HS-27A (cell line): ENCODE measurements at regions not wholly inside any gene's neighbourhood (a gene's known extent, or its start where the extent isn't known, plus 50 kb on each side); places are given as distances from the start of the nearest gene placed in this dataset.

ENCODE experiments used
- DNase-seq: peaks from one replicate; pipeline ENCODE4 v3.0.0-alpha.2; 2012; ENCODE audit warnings: low read depth, missing footprints

GRCh38 chr5:73374520-73375190 is 73.9 kb downstream of the FOXD1 start:
- peak; percentile 68 for DNase-seq

DNA sequence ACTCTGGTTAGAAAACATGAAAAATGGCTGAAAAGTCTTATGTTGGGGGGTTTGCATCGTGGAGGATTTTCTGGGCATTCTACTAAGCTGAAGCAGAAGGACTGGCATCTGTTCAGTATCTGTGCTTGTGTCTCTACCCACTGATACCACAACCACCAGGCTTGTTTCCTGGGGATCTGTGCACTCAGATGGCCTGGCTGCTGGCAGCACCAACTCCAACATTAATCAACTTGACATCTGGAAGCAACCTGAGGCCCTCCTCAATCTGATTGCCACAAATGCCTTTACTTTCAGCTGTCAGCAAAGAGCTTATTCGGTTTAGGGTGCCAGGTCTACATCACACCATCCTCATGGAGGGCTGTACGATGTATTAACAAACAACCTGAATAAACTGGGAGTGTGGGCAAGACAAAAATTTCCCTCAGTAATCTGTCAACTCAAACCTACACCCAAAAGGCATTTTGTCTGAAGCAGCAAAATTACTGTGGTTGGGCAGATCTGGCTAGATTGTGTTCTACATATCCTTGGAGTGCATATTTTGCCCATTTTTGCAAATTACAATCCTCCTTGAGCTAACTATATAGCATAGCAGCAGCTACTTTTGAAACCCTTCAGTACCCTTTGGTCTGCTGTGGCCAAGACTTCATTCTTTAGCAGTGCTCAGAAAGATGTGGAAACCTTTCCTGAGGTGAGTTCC is 74.6 kb downstream of the FOXD1 start:
- DNase-seq = no peak

DNA sequence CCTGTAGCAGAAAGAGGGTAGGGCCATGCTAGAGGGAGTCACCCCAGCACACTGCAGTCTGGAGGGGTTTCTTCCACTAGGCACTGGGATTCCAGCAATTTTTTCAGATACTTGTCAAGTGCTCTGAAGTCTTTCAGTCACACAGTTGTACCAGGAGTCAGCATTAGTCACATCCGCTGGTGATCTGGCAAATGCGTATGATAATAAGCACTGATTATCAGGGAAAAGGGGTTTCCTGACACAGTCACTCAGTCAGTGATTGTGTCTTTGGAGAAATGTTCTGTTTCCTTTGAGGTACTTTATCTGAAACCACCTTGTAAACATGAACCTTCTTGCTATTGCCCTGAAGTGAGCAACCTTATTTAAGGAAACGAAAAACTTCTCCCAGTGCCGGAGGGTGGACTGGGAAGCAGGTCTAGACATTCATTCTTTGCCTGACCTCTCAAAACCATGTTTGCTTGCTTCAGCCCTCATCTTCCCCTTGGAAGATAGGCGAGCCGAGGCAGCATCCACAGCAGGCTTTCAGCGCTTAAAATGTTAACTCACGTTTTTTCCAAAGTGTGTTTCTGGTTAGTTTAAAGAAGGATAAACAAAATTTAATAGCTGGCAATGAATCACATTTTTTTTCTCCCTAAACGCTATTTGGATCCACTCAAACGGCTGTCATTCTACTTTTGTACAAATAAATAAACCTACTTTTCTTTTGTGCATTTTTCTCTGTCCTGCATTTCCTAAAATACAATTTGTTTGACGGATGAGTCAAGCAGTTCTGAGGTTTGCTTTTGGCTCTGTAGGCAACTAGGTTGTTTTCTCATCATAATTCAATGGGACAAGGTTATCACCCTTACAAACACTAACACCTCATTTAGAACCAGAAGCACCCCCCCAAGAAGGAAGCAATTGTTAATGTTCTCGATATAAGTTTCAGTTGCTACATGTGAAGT is 77.7 kb downstream of the FOXD1 start:
- peak; percentile 87 for DNase-seq

GRCh38 chr5:73370095-73370494 is 78.5 kb downstream of the FOXD1 start:
- DNase-seq = no peak

- no peak for DNase-seq
These were observed 79.3 kb downstream of the FOXD1 start for GRCh38 chr5:73369278-73369677.

DNA sequence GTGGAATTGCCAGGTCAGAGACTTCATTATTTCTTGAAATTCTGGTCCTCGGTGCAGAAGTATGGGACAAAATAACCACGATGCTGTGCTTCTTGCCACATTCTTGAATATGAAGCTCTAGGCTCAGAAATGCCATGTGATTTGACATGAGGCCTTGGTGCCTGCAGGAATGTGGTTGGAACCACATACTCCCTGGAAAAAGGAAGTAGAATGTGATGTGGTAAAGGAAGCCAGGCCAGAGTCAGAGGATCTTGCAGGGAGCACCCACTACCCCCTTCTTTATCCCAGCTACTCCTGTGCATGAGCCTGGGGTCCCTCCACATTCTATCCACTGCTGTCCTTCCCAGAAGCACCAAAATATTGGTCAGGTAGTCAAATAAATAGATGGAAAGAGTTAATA is 80.9 kb downstream of the FOXD1 start:
- no peak for DNase-seq

GRCh38 chr5:73365990-73366667 is 82.4 kb downstream of the FOXD1 start:
- DNase-seq = no peak

GRCh38 chr5:73365301-73365853 is 83.2 kb downstream of the FOXD1 start:
- DNase-seq = no peak

DNA sequence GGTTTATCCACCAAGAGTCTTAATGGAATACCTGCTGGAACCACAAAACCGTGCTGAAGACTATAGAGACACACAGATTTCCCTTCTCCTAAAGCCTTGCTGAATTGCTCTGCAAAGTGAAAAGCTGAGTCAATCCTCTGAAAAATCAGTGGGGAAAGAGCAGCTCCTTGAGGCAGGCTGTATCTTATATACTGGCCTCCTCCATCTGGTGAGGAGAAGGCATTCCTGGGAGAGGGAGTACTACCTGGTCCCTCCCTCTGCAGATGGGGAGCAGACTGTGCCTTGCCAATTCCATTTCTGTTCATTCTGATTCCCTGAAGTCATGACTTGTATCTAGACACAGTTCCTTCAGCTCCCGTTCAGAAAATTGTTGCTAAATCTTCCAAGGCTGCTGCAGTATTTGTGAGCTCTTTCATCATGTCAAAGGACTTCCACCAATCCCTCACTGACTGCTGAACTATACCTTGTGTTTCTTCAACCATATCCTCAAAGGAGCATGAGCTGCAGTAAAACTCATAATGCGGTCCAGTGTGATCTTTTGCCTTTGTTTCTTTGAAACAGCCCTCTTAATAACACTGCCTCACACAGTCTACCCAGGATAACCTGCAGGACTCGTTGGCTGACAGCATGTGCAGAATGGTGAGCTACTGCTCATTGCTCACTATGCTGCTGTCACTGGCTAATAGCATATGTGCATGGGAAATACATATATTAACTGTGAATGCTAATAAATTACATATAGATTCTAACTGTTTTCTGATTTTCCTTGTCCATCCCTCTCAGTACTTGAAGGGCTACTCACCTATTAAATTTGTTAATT is 84.5 kb downstream of the FOXD1 start:
- DNase-seq = no peak

DNA sequence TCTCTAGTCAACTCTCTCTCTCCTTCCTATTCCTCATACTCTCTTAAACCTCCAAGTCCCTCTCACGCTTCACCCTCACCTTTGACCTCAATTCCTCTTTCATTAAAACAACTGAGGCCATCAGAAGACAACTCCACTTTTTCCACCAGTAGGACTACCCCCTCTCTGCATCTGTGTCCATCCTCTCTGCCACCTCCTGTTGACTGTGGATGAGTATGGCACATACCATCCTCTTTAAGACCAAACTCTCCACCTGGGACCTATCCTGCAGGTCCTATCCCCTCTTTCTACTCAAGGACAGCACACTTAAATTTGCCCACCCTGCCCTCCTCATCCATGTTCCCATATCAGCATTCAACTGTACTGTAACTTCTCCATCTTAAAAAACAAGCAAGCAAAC is 89.2 kb downstream of the FOXD1 start:
- DNase-seq = no peak

DNA sequence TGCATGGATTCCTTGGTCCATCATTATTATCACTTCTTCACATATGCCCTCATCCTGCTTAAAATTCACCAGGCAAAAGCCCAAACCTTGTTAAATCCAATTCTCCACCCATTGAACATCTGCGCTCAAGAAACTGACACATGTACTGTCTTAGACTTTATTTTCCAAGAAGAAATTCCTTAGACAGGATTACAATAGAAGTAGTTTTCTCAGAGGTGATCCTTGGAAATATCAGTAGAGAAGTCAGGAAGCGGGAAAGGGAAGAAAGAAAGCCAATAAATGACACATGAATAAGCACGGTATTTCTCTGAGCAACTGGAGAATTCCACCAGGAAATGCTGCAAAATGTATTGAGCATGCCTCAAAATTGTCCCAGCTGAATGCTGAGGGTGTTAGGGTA is 90.2 kb downstream of the FOXD1 start:
- no peak for DNase-seq

- no peak for DNase-seq
These were observed 91.0 kb downstream of the FOXD1 start for GRCh38 chr5:73357576-73357975.

DNA sequence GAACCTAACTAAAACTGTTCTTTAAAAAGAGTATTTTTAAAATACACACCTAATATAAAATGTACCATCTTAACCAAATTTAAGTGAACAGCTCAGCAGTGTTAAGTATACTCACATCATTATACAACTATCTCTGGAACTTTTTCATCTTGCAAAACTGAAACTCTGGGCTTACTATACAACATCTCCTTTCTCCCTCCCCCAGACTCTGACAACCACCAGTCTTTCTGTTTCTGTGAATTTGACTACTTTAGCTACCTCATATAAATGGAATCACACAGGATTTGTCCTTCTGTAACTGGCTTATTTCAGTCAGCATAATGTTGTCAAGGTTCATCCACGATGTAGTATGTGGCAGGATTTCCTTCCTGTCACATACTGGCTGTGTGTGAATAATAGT is 93.5 kb downstream of the FOXD1 start:
- DNase-seq = no peak

- no peak for DNase-seq
These were observed 94.2 kb downstream of the FOXD1 start for GRCh38 chr5:73354406-73354805.

GRCh38 chr5:73352649-73353230 is 95.8 kb downstream of the FOXD1 start:
- DNase-seq = no peak

- DNase-seq = no peak
These were observed 96.3 kb downstream of the FOXD1 start for GRCh38 chr5:73352243-73352642.

DNA sequence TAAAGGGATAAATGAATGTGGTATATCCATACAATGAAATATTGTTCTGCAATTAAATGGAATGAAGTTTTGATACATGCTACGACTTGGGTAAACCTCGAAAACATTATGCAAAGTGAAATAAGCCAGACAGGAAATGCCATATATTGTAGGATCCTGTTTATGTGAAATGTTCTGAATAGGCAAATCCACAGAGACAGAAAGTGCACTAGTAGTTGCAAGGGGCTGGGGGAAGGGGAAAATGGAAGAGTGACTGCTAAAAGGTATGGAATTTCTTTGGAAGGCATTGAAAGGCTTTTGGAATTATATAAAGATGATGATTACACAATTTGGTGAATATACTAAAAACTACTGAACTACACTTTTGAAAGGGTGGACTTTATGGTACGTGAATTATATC is 97.0 kb downstream of the FOXD1 start:
- DNase-seq = no peak

DNA sequence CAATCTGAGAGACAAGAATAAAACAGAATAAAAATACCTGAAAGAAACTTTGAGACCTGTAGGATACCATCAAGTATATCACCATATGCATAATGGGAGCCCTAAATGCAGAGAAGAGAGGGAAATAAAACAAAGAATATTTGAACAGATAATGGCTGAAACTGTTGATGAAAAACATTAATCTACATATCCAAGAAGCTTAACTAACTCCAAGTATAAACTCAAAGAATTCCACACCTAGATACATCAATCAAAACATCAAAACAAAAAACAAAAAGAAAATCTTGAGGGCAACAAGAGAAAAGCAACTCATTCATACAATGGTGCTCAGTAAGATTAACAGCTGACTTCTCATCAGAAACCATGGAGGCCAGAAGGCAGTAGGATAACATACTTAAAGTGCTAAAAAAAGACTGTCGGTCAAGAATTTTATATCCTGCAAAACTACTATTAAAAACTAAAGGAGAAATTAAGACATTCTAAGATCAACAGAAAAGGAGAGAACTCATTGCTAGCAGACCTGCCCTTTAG is 101.6 kb downstream of the FOXD1 start:
- no peak for DNase-seq

DNA sequence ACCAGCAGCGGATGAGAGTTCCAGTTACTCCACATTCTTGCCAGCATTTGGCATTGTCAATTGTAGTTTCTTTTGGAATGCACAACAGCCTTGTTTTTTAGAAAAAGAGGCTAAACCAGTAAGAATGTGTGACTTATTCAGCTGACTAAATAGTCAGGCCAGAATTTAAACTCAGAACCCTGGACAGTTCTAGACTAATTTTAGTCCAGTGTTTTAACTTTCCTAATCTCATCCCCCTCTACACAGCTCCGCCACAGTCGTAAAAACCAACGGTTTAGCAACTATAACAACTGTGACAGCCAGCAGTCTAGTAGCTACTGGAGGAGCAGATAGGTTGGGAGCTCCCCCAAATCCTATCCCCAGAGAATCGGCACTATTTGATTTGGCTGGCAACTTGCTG is 103.7 kb downstream of the FOXD1 start:
- DNase-seq = no peak

- no peak for DNase-seq
These were observed 108.9 kb downstream of the FOXD1 start for GRCh38 chr5:73339711-73340110.
